H9 (cell line): ENCODE measurements at regions not wholly inside any gene's neighbourhood (a gene's known extent, or its start where the extent isn't known, plus 50 kb on each side); places are given as distances from the start of the nearest gene placed in this dataset.

Source experiments
- DNase-seq: peaks from one replicate; pipeline ENCODE4 v3.0.0-alpha.2; 2017
- H2AFZ ChIP-seq: one replicate; pipeline ENCODE4 v1.6.1; 2013; ENCODE audit warnings: mild to moderate bottlenecking, low read length, control low read depth, moderate library complexity
- H2AK5ac ChIP-seq: 2 replicates; pipeline ENCODE4 v1.6.1; 2013; ENCODE audit warnings: low read length, control low read depth, mixed read lengths; ENCODE audit not compliant: insufficient read length
- H2BK120ac ChIP-seq: one replicate; pipeline ENCODE4 v1.6.1; 2013; ENCODE audit warnings: low read depth, mild to moderate bottlenecking, low read length, control low read depth, inconsistent platforms; ENCODE audit not compliant: poor library complexity, severe bottlenecking
- H2BK12ac ChIP-seq: 2 replicates; pipeline ENCODE4 v1.6.1; 2013; ENCODE audit warnings: low read length, control low read depth, mixed read lengths, low read depth; ENCODE audit not compliant: insufficient read length
- H2BK15ac ChIP-seq: 2 replicates; pipeline ENCODE4 v1.6.1; 2013; ENCODE audit warnings: low read depth, low read length, control low read depth
- H2BK20ac ChIP-seq: one replicate; pipeline ENCODE4 v1.6.1; 2013; ENCODE audit warnings: low read depth, mild to moderate bottlenecking, low read length, control low read depth, inconsistent platforms; ENCODE audit not compliant: poor library complexity, severe bottlenecking
- H2BK5ac ChIP-seq: 2 replicates; pipeline ENCODE4 v1.6.1; 2013; ENCODE audit warnings: low read length, control low read depth, mixed read lengths; ENCODE audit not compliant: insufficient read length
- H3K14ac ChIP-seq: 2 replicates; pipeline ENCODE4 v1.6.1; 2013; ENCODE audit warnings: low read length, control low read depth; ENCODE audit not compliant: insufficient read depth
- H3K18ac ChIP-seq: 2 replicates; pipeline ENCODE4 v1.6.1; 2013; ENCODE audit warnings: low read depth, mild to moderate bottlenecking, mixed read lengths, low read length, control low read depth; ENCODE audit not compliant: insufficient read length
- H3K23ac ChIP-seq: 2 replicates; pipeline ENCODE4 v1.6.1; 2013; ENCODE audit warnings: low read length, control low read depth, mixed read lengths, low read depth; ENCODE audit not compliant: insufficient read length
- H3K23me2 ChIP-seq: 2 replicates; pipeline ENCODE4 v1.6.1; 2013; ENCODE audit warnings: low read depth, mild to moderate bottlenecking, mixed read lengths, low read length, control low read depth; ENCODE audit not compliant: insufficient read length, poor library complexity, severe bottlenecking
- H3K27ac ChIP-seq: 2 replicates; pipeline ENCODE4 v1.5.1; 2013; ENCODE audit warnings: low read length, control low read depth, mixed read lengths, low read depth; ENCODE audit not compliant: insufficient read length
- H3K27me3 ChIP-seq: 2 replicates; pipeline ENCODE4 v1.6.1; 2013; ENCODE audit warnings: low read length, control low read depth, inconsistent platforms; ENCODE audit not compliant: insufficient read depth
- H3K4ac ChIP-seq: 2 replicates; pipeline ENCODE4 v1.6.1; 2013; ENCODE audit warnings: low read depth, mild to moderate bottlenecking, control low read depth, inconsistent platforms, low read length, moderate library complexity
- H3K4me1 ChIP-seq: 2 replicates; pipeline ENCODE4 v1.6.1; 2013; ENCODE audit warnings: low read length, control low read depth, inconsistent platforms; ENCODE audit not compliant: insufficient read depth
- H3K4me2 ChIP-seq: 2 replicates; pipeline ENCODE4 v1.6.1; 2013; ENCODE audit warnings: low read length, control low read depth, mixed read lengths; ENCODE audit not compliant: insufficient read length, insufficient read depth
- H3K56ac ChIP-seq: 2 replicates; pipeline ENCODE4 v1.6.1; 2013; ENCODE audit warnings: low read depth, mild to moderate bottlenecking, mixed read lengths, low read length, control low read depth; ENCODE audit not compliant: insufficient read length
- H3K79me1 ChIP-seq: 2 replicates; pipeline ENCODE4 v1.6.1; 2013; ENCODE audit warnings: low read depth, mild to moderate bottlenecking, moderate library complexity, low read length, control low read depth, inconsistent platforms; ENCODE audit not compliant: insufficient read depth, poor library complexity, severe bottlenecking
- H3K79me2 ChIP-seq: 2 replicates; pipeline ENCODE4 v1.6.1; 2013; ENCODE audit warnings: low read length, control low read depth, inconsistent platforms; ENCODE audit not compliant: insufficient read depth
- H3K9ac ChIP-seq: 2 replicates; pipeline ENCODE4 v1.6.1; 2013; ENCODE audit warnings: low read length, control low read depth, mixed read lengths; ENCODE audit not compliant: insufficient read length; ENCODE audit errors: extremely low read depth
- H3K9me3 ChIP-seq: one replicate; pipeline ENCODE4 v1.6.1; 2013; ENCODE audit warnings: low read depth, low read length, inconsistent platforms; ENCODE audit not compliant: control insufficient read depth
- H3T11ph ChIP-seq: one replicate; pipeline ENCODE4 v1.6.1; 2013; ENCODE audit warnings: mild to moderate bottlenecking, low read length, control low read depth, inconsistent platforms
- H4K20me1 ChIP-seq: one replicate; pipeline ENCODE4 v1.6.1; 2013; ENCODE audit not compliant: control insufficient read depth, insufficient read length, insufficient read depth
- H4K5ac ChIP-seq: 2 replicates; pipeline ENCODE4 v1.6.1; 2013; ENCODE audit warnings: low read depth, mild to moderate bottlenecking, mixed read lengths, low read length, control low read depth; ENCODE audit not compliant: insufficient read length
- H4K8ac ChIP-seq: replicated peaks from 2 replicates; pipeline ENCODE4 v1.6.1; 2013; ENCODE audit warnings: low read length, control low read depth, mixed read lengths, low read depth; ENCODE audit not compliant: insufficient read length
- H4K91ac ChIP-seq: 2 replicates; pipeline ENCODE4 v1.6.1; 2013; ENCODE audit warnings: low read depth, mild to moderate bottlenecking, moderate library complexity, mixed read lengths, low read length, control low read depth; ENCODE audit not compliant: insufficient read length
- H3K27ac Mint-ChIP-seq, 3 experiments: 2 replicates in 2 of 3; 3 replicates in 1 of 3; pipeline ENCODE4 v1.8.0; 2020 to 2021; ENCODE audit warnings: mixed read lengths in 3 of 3, mild to moderate bottlenecking in 1 of 3, moderate library complexity in 1 of 3
- H3K27me3 Mint-ChIP-seq: 2 replicates; pipeline ENCODE4 v1.8.0; 2021; ENCODE audit warnings: low read depth, mild to moderate bottlenecking, moderate library complexity, mixed read lengths
- H3K36me3 Mint-ChIP-seq, 3 experiments: 2 replicates in 2 of 3; 3 replicates in 1 of 3; pipeline ENCODE4 v1.8.0; 2020 to 2021; ENCODE audit warnings: low read depth in 3 of 3, mixed read lengths in 3 of 3; ENCODE audit not compliant: insufficient read depth in 1 of 3
- H3K4me1 Mint-ChIP-seq, 2 experiments: 2 replicates each; pipeline ENCODE4 v1.8.0; 2020; ENCODE audit warnings: mixed read lengths in 2 of 2
- H3K4me3 Mint-ChIP-seq, 2 experiments: 2 replicates in 1 of 2; 3 replicates in 1 of 2; pipeline ENCODE4 v1.8.0; 2020 to 2021; ENCODE audit warnings: mild to moderate bottlenecking in 2 of 2, mixed read lengths in 2 of 2, moderate library complexity in 1 of 2
- H3K9me3 Mint-ChIP-seq, 2 experiments: 2 replicates in 1 of 2; 3 replicates in 1 of 2; pipeline ENCODE4 v1.8.0; 2020; ENCODE audit warnings: mild to moderate bottlenecking in 2 of 2, mixed read lengths in 2 of 2, moderate library complexity in 1 of 2
- WGBS: extraction: QIAGEN DNeasy Blood & Tissue Kit; methylation state at CpG from one replicate; pipeline ENCODE4 v1.1.7; 2013; ENCODE audit warnings: missing lambda C conversion rate, low lambda C conversion rate, mixed read lengths; ENCODE audit not compliant: insufficient read length; ENCODE audit errors: extremely low coverage; 5-methylcytosine and 5-hydroxymethylcytosine counted together
- TF ChIP-seq, protein P1 (sequence below): fragments of 200-600 bp; sonication (generic); conservative IDR thresholded peaks from 3 replicates; pipeline ENCODE4 v1.8.0; 2021; ENCODE audit warnings: antibody characterized with exemption, mild to moderate bottlenecking

DNA sequence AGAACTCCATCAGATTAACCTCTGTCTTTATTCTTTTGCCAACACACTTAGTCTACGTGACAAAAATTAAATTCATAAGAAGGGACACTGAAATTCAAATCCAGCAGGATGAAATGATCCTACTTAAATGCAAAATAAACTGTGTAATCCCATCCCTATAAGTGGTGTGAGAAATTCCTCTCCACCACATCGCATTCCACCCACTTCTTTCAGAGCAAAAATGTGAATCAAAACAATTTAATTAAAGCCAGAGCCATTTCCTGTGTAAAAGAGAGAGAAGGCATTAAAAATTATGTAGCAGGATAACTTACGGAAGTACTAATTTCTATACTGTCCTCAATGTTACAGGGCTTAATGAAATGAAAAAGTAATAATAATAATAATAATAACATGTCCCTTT lies 844.3 kb downstream of the GALC start:
- peaks cover 0 to 3% of the 10 kb centered on the region in 2 experiments; a peak in 2 of 5 replicates for H3K9me3 Mint-ChIP-seq
- no peak for DNase-seq
- no peak overlapping the region for H3K18ac ChIP-seq
- H4K5ac ChIP-seq: no peak overlapping the region
- no peak overlapping the region for H2BK15ac ChIP-seq
- no peak overlapping the region for H2BK20ac ChIP-seq
- H3K23me2 ChIP-seq: no peaks in the 10 kb centered on the region
- H3K4me3 Mint-ChIP-seq: no peak overlapping the region
- no peaks in the 10 kb centered on the region for H3K9me3 ChIP-seq
- H3T11ph ChIP-seq: no peak overlapping the region
- H2AFZ ChIP-seq: no peak overlapping the region
- no peak overlapping the region for H3K27ac ChIP-seq
- peaks cover 40 to 46% of the 10 kb centered on the region in 2 experiments for H3K4me1 Mint-ChIP-seq
- H3K4ac ChIP-seq: no peak overlapping the region
- H3K79me2 ChIP-seq: no peaks in the 10 kb centered on the region
- no peak overlapping the region for H3K56ac ChIP-seq
- no peak overlapping the region for H2AK5ac ChIP-seq
- no peak overlapping the region for H3K23ac ChIP-seq
- no peak overlapping the region for H4K91ac ChIP-seq
- peaks cover 49% of the 10 kb centered on the region for H3K27me3 ChIP-seq
- H3K4me2 ChIP-seq: no peak overlapping the region
- no peak overlapping the region for H2BK5ac ChIP-seq
- no CpG with 5 or more reads among the region's 3 CpGs for WGBS
- H3K79me1 ChIP-seq: no peaks in the 10 kb centered on the region
- no peak overlapping the region for H2BK120ac ChIP-seq
- no peak overlapping the region for H3K14ac ChIP-seq
- H3K27me3 Mint-ChIP-seq: peaks cover 91% of the 10 kb centered on the region
- H4K8ac ChIP-seq: no peak overlapping the region
- no peak overlapping the region for H2BK12ac ChIP-seq
- TF ChIP-seq, protein P1, sequence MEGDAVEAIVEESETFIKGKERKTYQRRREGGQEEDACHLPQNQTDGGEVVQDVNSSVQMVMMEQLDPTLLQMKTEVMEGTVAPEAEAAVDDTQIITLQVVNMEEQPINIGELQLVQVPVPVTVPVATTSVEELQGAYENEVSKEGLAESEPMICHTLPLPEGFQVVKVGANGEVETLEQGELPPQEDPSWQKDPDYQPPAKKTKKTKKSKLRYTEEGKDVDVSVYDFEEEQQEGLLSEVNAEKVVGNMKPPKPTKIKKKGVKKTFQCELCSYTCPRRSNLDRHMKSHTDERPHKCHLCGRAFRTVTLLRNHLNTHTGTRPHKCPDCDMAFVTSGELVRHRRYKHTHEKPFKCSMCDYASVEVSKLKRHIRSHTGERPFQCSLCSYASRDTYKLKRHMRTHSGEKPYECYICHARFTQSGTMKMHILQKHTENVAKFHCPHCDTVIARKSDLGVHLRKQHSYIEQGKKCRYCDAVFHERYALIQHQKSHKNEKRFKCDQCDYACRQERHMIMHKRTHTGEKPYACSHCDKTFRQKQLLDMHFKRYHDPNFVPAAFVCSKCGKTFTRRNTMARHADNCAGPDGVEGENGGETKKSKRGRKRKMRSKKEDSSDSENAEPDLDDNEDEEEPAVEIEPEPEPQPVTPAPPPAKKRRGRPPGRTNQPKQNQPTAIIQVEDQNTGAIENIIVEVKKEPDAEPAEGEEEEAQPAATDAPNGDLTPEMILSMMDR: no peak
- H3K27ac Mint-ChIP-seq: no peak overlapping the region
- peaks cover 7% of the 10 kb centered on the region for H3K4me1 ChIP-seq
- no peak overlapping the region for H3K9ac ChIP-seq
- H4K20me1 ChIP-seq: no peaks in the 10 kb centered on the region
- H3K36me3 Mint-ChIP-seq: no peaks in the 10 kb centered on the region
